ENCODE measurements at regions not wholly inside any gene's neighbourhood (a gene's known extent, or its start where the extent isn't known, plus 50 kb on each side); places are given as distances from the start of the nearest gene placed in this dataset.
A peak's percentile ranks its signal among the peaks of the same experiment; 100 is the strongest.
"Not testable (repeated sequence)": the region's sequence is repeated elsewhere in the genome, so short reads cannot be mapped to it uniquely, and the experiment has no call there.

DNA sequence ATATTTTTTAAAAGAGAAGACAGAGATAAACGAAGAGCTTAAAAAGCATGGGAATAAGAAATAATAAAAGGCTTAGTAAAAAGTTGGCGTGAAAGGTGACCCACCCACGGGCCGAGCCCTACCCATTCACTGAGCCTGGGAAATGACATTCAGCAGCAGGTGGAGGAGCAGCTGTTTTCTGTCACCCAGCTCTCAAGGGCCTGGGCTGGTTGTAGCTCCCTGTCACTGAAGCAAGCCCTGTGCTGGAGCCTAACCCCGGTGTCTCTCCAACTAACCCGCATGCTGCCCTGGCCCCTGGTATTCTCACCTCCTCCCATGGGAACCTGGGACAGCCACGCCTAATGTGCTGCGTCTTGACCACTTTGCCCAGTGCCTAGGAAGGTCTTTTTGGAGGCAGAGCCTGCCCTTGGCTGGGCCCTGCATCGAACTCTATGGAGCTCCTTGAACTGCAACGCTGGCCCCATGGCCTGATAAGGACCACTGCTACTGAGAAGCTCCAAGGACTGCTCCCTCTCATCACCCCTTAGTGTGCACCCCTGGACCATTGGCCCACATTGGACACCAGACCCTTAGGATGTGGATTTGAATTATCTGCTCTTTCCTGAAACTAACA, 68.8 kb upstream of the IYD start:
- no peak for DNase-seq

DNA sequence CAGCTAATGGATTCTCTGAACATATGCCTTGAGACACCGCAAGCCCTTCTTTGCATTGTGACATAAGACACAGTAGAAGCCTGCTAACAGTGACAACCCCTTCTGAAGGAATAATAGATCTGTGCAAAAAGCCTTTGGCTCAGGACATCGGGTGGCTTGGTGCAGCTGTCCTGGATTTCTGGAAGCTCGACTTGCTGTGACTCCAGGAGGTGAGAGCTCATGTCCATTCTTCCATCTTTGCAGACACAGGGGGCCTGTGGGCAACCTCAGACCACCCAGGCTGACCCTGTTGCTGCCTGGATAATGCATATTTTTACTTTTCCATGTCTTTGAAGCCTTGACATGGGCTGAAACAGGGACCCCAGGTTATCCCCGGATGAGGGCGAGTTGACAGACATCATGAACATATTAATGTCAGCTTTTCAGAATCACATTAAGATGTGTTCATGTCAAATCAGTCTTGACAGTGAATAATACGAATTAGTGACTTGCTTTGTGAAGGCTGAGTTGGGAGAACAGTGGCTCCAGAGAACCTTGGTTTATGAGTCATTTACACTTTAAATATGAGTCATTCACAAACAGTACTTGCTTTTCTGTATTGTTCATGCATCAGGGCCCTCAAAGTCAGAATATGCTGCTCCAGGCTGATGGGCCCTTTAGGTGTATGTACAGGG, 66.8 kb upstream of the IYD start:
- DNase-seq: peak; percentile 12

DNA sequence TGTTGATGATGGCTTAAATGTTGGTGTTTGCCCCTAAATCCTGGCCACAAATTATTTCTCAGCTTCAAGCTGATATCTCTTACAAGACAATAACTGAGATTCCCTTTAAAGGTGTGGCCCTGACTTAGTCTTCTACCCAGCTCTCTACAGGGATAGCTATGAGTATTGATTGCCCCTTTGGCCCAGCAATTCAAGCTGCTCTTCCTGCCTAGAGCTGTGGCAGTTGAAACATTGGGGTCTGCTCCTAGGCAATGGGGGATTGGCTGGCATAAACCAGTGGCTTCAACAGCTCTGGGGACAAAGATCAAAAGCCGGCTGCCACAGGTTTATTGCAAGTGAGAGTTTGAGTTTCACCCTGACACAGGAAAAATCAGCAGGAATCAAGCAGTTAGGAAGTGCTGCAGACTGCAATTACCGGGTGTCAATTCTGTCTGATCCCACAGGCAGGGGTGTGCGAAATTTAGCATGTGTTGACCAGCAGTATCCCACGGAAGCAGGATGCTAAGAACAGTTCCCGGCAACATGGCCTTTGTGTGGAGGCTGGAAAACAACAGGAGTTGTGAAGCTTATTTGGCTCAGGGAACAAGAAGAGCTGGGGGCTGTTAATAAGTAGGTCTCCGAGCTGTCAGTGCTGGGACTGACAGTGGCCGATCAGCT, 66.2 kb upstream of the IYD start:
- DNase-seq: no peak

DNA sequence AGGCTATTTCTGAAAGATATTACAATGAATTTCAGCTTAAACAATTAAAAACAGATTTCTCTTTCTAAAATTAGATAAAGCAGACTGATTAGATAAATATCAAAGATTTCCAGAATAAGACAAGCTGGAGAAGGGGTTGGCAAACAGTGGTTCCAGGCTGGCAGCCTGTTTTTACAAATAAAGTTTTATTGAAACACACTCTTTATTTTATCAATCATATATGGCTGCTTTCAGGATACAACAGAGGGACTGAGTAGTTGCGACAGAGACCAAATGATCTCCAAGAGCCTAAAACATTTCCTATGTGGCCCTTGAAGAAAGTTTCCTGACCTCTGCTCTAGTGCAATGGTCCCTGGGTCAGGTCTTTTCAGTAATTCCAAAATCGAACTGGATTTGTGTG, 65.6 kb upstream of the IYD start:
- DNase-seq: no peak

DNA sequence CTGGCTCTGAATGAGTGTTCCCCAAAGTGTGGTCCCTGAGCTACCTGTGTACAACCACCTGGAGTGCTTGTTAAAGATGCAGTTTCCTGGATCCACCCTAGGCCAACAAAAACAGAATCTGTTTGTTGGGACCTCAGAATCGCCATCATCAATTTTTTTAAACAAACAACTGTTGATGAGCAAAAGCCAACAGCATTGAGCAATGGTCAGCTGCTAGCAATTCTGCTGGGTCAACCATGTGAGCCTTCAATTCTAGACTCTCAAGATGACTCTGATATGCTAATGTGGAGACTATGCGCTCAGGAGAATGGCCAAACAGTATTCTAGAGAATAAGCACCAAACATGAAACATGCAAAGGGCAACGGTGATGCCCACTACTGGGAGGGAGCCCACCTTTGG, 64.4 kb upstream of the IYD start:
- no peak for DNase-seq

DNA sequence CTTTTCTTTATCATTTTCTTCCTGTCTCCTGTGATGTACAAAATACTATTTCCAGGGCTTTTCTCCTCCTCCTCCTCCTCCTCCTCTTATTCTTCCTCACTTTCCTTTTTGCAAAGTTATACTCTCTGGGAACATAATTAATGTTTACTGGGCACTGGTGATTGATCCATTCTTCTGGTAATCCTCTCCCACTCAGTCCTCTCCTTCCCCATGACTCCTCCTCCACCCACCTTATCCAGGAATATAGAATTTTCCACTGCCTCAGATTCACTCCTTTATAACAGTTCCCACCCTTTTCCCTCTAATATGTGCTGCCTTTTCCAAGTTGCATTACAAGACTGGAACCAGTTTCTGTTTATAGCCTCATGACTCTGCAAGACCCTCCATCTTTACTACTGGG, 62.5 kb upstream of the IYD start:
- no peak for DNase-seq

DNA sequence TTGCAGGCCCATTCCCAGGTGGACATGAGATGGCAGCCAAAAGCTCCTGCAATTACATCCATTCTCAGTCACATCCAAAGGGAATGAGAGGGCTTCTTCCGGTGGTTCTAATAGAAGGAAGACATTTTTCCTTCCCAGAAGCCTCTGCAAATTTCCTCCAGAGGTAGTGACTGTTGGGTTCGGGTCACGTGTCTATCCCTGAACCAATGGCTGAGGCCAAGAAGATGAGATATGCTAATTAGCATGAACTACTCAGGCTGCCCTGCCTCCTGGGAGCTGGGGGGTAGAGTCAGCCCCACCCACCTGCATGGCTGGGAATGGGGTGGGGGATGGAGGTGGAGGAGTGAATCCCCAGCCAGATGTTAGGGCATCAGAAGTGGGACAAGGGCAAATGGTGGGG, 61.3 kb upstream of the IYD start:
- DNase-seq: no peak

DNA sequence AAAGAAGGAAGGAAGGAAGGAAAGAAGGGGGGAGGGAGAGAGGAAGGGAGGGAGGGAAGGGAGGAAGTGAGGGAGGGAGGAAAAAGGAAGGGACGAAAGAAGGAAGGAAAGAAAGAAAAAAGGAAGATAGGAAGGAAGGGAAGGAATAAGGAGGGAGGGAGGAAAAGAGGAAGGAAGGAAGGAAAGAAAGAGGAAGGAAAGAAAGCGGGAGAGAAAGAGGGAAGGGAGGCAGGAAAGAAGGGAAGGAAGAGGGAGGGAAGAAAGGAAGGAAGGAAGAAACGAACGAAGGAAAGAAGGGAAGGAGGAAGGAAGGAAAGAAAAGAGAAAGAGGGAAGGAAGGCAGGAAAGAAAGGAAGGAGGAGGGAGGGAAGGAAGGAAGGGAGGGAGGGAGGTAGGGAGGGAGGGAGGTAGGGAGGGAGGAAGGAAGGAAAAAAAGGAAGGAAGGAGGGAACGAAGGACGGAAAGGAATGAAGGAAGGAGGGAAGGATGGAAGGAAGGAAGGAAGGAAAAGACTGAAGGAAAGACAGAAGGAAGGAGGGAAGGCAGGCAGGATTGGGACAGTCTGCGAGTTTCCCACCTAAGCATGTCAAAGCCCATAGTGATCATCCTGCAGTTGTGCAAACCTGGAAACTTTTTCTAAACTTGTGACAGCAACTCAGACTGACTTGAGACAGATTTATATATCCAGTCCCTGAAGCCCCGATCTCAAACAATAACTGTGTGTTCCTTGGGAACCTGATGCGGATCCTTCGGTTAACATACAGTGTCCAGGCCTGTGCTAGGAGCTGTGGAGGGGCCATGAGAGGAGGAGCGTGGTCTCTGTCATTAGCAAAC, 59.8 kb upstream of the IYD start:
- DNase-seq: no peak

DNA sequence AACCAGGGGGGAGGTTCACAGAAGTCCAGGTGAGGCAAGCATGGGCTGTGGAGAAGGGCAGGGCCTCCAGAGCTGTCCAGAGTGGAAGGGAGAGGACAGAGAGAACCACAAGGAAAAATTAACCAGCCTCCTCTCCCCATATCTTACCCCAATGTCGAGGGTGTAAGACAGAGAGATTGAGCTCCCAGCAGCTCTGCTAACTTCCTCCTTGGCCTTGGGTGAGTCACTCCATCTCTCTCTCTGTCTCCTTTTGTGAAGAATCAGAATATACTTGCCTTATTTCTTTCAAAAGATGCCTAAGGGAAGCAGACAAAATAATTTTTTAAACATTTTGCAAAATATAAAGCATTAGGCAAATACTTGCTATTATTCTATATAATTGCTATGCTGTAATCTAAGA, 58.3 kb upstream of the IYD start:
- no peak for DNase-seq

DNA sequence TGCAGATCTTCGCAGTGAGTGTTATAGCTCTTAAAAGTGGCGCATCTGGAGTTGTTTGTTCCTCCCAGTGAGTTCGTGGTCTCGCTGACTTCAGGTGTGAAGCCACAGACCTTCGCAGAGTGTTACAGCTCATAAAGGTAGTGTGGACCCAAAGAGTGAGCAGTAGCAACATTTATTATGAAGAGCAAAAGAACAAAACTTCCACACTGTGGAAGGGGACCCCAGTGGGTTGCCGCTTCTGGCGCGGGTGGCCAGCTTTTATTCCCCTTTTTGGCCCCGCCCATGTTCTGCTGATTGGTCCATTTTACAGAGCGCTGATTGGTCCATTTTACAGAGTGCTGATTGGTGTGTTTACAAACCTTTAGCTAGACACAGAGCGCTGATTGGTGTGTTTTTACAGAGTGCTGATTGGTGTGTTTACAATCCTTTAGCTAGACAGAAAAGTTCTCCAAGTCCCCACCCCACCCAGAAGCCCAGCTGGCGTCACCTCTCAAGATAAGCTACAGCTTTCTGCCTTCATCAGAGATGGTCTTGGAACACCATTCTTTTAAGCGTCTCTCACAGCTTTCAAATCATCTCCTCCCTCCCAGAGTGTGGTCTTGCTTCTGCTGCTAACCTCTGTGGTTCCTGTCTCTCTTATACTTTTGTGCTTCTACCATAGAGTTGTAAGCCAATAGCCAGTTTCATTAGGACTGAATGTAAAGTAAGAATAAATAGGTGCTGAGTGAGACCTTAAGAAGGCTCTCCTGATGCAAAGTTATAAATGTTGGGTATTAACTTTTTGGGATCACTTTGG, 57.5 kb upstream of the IYD start:
- DNase-seq: not testable (repeated sequence)

DNA sequence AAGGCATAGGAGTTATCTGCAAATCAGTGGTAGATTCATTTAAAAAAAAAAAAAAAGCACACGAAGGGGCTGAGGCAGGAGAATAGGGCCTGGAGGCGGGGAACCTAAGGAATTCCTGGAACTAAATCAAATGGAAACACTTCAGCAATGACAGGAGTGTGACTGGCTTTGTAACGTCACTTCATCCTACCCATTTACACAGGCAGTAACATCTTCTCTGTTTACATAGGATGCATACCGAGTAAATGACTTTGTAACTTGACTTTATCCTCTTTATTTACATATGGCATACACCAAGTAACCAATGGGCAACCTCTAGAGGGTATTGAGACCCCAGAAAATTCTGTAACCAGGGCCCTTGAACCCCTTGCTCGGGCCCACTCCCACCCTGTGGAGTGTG, 56.4 kb upstream of the IYD start:
- no peak for DNase-seq

DNA sequence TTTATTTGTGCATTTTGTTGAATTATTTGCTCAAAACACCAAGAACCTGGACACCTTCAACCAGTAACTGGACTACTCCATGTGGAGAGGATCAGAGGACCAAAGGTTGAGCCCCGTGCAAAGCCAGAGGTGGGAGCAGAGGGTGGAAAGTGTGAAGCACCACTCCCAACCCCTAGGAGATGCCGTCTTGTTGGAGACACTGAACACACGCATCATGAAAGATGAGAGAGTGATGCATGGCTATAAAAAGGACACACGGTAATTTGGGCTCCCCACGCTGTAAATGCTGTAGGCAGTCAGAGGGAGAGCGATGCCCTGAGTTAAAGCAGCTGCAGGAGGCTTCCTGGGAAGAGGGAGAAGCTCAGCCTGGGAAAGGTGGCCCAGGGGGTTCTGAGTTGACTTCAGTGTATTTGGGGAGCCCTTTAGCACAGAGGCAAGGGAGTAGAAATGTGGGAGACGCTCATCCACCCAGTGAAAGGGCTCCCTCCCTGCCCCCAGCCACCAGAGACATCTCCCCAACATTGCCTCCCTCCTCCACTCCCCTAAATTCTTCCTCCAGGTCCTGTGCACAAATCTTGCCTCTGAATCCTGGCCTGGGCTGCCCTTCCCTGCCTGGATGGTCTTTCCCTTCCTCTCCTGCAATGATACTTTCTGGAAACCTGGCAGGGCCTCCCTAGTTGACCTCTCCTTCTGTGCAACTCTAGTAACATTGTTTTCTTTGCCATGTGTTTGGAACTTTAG, 55.8 kb upstream of the IYD start:
- no peak for DNase-seq

DNA sequence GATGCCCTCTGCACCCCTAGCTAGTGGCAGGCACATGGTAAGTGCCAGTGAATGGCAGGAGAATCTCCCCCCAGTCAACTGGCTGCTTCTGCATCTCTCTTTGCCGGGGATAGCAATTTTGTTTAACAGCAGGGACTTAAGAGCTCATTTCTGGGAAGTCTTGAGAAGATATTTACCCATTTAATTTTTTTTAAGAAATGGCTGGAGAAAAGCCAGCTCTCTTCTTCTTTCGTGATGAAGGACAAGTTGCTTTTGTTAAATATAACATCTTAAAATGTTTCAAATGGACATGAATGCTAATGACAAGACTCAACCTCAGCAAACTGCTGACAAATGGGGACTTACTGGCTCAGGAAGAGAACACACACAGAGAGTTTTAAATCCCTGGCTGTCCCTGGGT, 55.0 kb upstream of the IYD start:
- no peak for DNase-seq

DNA sequence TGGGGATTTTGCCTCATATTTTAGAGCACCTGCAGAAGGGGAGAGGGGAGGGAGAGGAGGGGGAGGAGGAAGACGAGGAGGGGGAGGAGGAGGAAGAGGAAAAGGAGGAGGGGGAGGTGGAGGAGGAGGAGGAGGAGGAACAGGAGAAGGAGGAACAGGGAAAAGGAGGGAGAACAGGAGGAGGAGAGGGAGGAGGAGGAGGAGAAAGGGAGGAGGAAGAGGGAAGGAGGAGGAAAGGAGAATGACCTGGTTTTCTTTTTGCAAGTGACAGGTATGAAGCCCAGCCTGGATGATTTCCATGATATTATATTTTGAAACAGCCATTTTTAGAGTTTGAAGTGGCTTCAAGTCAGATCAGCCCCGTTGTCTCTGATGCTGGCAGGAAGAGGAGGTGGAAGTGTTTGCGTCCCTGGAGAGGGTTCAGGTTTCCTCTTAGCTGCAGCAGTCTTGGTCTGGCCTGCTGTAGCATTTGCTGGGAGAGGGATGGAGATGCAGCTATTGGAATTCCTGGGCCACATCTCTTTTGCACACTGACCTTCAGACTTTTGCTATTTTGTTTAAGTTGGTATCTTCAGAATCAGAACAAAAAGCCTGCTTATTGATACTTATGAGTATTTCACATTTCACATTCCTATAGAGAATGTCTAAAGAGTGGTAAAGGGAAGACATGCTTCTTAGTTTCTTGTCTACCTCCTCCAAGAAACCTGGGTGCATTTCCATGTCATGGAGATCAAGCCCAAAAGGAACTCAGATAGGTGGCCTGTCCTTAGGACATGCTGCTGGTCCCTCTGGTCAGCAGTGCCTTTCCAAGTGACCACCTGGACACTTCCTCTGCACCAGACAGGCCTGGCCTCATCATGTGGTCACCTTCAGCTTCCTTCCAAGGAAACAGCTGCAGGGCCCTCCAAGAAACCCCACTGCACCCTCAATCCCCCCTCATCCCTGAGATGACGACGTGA, 54.3 kb upstream of the IYD start:
- no peak for DNase-seq

DNA sequence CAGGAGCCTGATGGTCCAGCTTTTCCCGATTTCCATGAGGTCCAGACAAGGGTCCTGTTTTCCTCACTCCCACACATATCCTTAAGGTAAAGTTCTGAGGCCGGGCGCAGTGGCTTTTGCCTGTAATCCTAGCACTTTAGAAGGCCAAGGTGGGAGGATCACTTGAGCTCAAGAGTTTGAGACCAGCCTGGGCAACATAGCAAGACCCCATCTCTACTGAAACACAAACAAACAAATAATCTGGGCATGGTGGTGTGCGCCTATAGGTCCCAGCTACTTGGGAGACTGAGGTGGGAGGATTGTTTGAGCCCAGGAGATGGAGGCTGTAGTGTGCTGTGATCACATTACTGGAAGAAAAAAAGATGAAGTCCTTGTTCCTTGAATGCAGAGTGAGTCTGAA, 53.2 kb upstream of the IYD start:
- DNase-seq: no peak

DNA sequence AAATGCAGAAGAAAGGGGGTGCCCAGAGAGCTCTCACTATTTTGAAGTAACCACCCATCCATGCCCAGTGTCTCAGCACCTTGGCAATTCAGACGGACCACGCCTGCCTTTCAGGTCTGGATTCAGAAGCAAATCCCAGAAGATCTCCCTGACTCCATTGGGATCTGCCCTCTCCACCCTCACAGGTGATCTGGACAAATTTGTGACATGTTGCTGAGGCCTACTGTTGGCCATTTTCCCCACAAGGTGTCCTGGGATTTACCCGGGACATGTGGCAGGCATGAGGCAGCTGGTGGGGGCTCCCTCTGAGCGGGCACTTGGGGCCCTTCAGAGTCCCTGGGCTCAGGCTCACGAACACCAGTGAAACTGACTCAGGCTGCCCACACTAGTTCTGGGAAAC, 51.9 kb upstream of the IYD start:
- DNase-seq: no peak

All from stimulated activated CD4-positive, alpha-beta T cell treated with anti-CD3 and anti-CD28 coated beads, Interleukin-4, amount 100 ng/mL, for 24 hours (primary cell).